A549 (cell line): ENCODE measurements at regions not wholly inside any gene's neighbourhood (a gene's known extent, or its start where the extent isn't known, plus 50 kb on each side); places are given as distances from the start of the nearest gene placed in this dataset.

ENCODE experiments used
- ATAC-seq, 2 experiments: fragments of 200-7000 bp in 1 of 2; fragments of >200 bp in 1 of 2; cut with Nextera tagmentation in 1 of 2; cut with Tn5 transposase in 1 of 2; 3 replicates each; pipeline versions ENCODE4 v1.8.0 to v1.9.1; 2018 to 2020; ENCODE audit warnings: mild to moderate bottlenecking in 1 of 2, moderate library complexity in 1 of 2
- CTCF ChIA-PET: fragments of 300-600 bp; sonication (Branson Sonifier 250); formaldehyde crosslinking; extraction: SDS; loops from one replicate; lab custom pipeline; 2021; ENCODE audit warnings: antibody characterized with exemption, inconsistent platforms; lab: Yijun Ruan, JAX
- POLR2A ChIA-PET: fragments of 350-600 bp; formaldehyde crosslinking; extraction: SDS; loops from one replicate; lab custom pipeline; 2021; ENCODE audit warnings: antibody characterized with exemption, inconsistent platforms; lab: Yijun Ruan, JAX
- DNase-seq, 2 experiments: peaks; one replicate each; pipeline versions ENCODE4 v3.0.0 to v3.0.0-alpha.2; 2011 to 2016; ENCODE audit warnings: low read depth in 1 of 2, low spot score in 1 of 2
- FAIRE-seq: peaks from 2 replicates; lab custom pipeline; 2011; peaks lifted over from hg19 to GRCh38; lab: Jason Lieb, UNC
- H3K27ac ChIP-seq, 2 experiments: fragments of >200 bp; sonication (Bioruptor Twin); formaldehyde crosslinking; 3 replicates each; pipeline ENCODE4 v1.5.1; 2016 to 2017
- H3K4me1 ChIP-seq: fragments of >200 bp; sonication (Bioruptor Twin); formaldehyde crosslinking; 3 replicates; pipeline ENCODE4 v1.6.1; 2016
- H3K4me2 ChIP-seq: fragments of >200 bp; sonication (Bioruptor Twin); formaldehyde crosslinking; 3 replicates; pipeline ENCODE4 v1.6.1; 2016
- H3K4me3 ChIP-seq: fragments of >200 bp; sonication (Bioruptor Twin); formaldehyde crosslinking; 3 replicates; pipeline ENCODE4 v1.5.1; 2016
- H3K9me3 ChIP-seq: fragments of >200 bp; sonication (Bioruptor Twin); formaldehyde crosslinking; 3 replicates; pipeline ENCODE4 v1.6.1; 2016
- CEBPB ChIP-seq, 2 experiments: fragments of >200 bp in 1 of 2; sonication (Bioruptor Twin) in 1 of 2; formaldehyde crosslinking in 1 of 2; IDR thresholded peaks; 2 replicates each; pipeline ENCODE4 v1.6.1; 2012 to 2016
- CHD2 ChIP-seq: fragments of 150-350 bp; IDR thresholded peaks from 2 replicates; pipeline ENCODE4 v1.6.1; 2014; ENCODE audit warnings: low read length; ENCODE audit not compliant: partially characterized antibody
- CHD4 ChIP-seq: fragments of 200-600 bp; sonication (generic); IDR thresholded peaks from 2 replicates; pipeline ENCODE4 v1.6.1; 2016; ENCODE audit warnings: antibody characterized with exemption, mild to moderate bottlenecking, borderline replicate concordance
- EHMT2 ChIP-seq: fragments of 200-600 bp; sonication (generic); IDR thresholded peaks from 2 replicates; pipeline ENCODE4 v1.6.1; 2016; ENCODE audit warnings: antibody characterized with exemption, low read depth, mild to moderate bottlenecking, moderate library complexity
- FOSB ChIP-seq: fragments of 250-450 bp; sonication (Bioruptor Pico); IDR thresholded peaks from 2 replicates; pipeline ENCODE4 v1.5.0; 2020; ENCODE audit warnings: mild to moderate bottlenecking, moderate library complexity
- FOSL2 ChIP-seq, 2 experiments: fragments of 450-650 bp in 1 of 2; fragments of >200 bp in 1 of 2; sonication (Bioruptor Twin) in 1 of 2; formaldehyde crosslinking; IDR thresholded peaks; 2 replicates each; pipeline versions ENCODE4 v1.5.0 to v1.6.1; 2016 to 2020; ENCODE audit warnings: mild to moderate bottlenecking in 1 of 2, moderate library complexity in 1 of 2
- HES2 ChIP-seq: fragments of >200 bp; sonication (Bioruptor Twin); formaldehyde crosslinking; IDR thresholded peaks from 2 replicates; pipeline ENCODE4 v1.6.1; 2016
- HEYL ChIP-seq: fragments of 250-450 bp; sonication (Bioruptor Pico); IDR thresholded peaks from 2 replicates; pipeline ENCODE4 v1.8.0; 2021; ENCODE audit warnings: mild to moderate bottlenecking, moderate library complexity
- HOXB5 ChIP-seq: fragments of 250-450 bp; sonication (Bioruptor Pico); IDR thresholded peaks from 2 replicates; pipeline ENCODE4 v1.5.0; 2020; ENCODE audit warnings: mild to moderate bottlenecking, moderate library complexity
- JUNB ChIP-seq: fragments of >200 bp; sonication (Bioruptor Twin); formaldehyde crosslinking; IDR thresholded peaks from 2 replicates; pipeline ENCODE4 v1.6.1; 2016
- KDM1A ChIP-seq: fragments of 200-600 bp; sonication (generic); IDR thresholded peaks from 2 replicates; pipeline ENCODE4 v1.6.1; 2016; ENCODE audit warnings: low read depth, mild to moderate bottlenecking
- MAX ChIP-seq: IDR thresholded peaks from 2 replicates; pipeline ENCODE4 v1.6.1; 2012
- MAZ ChIP-seq: fragments of 150-350 bp; IDR thresholded peaks from 2 replicates; pipeline ENCODE4 v1.6.1; 2014; ENCODE audit warnings: antibody characterized with exemption, low read depth, low read length, borderline replicate concordance
- MYC ChIP-seq: IDR thresholded peaks from 2 replicates; pipeline ENCODE4 v1.6.1; 2012; ENCODE audit warnings: mild to moderate bottlenecking, inconsistent platforms, low read length, improper control_type of control experiment, borderline replicate concordance
- NFE2L2 ChIP-seq: fragments of 150-350 bp; conservative IDR thresholded peaks from 2 replicates; pipeline ENCODE4 v1.6.1; 2014; ENCODE audit warnings: low read length
- NR3C1 ChIP-seq: fragments of >200 bp; sonication (Bioruptor Twin); formaldehyde crosslinking; IDR thresholded peaks from 3 replicates; pipeline ENCODE4 v1.6.1; 2017
- PBX3 ChIP-seq: IDR thresholded peaks from 2 replicates; pipeline ENCODE4 v1.6.1; 2012
- POLR2A ChIP-seq: IDR thresholded peaks from 2 replicates; pipeline ENCODE4 v1.6.1; 2012; ENCODE audit warnings: mild to moderate bottlenecking, low read length
- RARB ChIP-seq: fragments of 250-450 bp; sonication (Bioruptor Pico); IDR thresholded peaks from 2 replicates; pipeline ENCODE4 v1.8.0; 2021; ENCODE audit warnings: mild to moderate bottlenecking, moderate library complexity
- RCOR1 ChIP-seq: fragments of 150-350 bp; IDR thresholded peaks from 2 replicates; pipeline ENCODE4 v1.6.1; 2014; ENCODE audit warnings: antibody characterized with exemption, low read length, low read depth
- RNF2 ChIP-seq: fragments of 200-600 bp; sonication (generic); IDR thresholded peaks from 2 replicates; pipeline ENCODE4 v1.6.1; 2016; ENCODE audit warnings: low read depth, mild to moderate bottlenecking, antibody characterized with exemption, moderate library complexity, borderline replicate concordance
- SMC3 ChIP-seq: fragments of >200 bp; sonication (Bioruptor Twin); formaldehyde crosslinking; IDR thresholded peaks from 3 replicates; pipeline ENCODE4 v1.6.1; 2018; ENCODE audit warnings: inconsistent platforms
- SREBF2 ChIP-seq: fragments of 450-650 bp; IDR thresholded peaks from 2 replicates; pipeline ENCODE4 v1.6.1; 2014; ENCODE audit warnings: mild to moderate bottlenecking, moderate library complexity
- ZFP36 ChIP-seq: fragments of 450-650 bp; IDR thresholded peaks from 2 replicates; pipeline ENCODE4 v1.6.1; 2014; ENCODE audit warnings: borderline replicate concordance; ENCODE audit not compliant: partially characterized antibody
- WGBS: methylation state at CpG from one replicate; pipeline ENCODE4 v1.1.6; 2017; ENCODE audit errors: missing lambda C conversion rate; 5-methylcytosine and 5-hydroxymethylcytosine counted together
- TF ChIP-seq, protein P1 (sequence below): IDR thresholded peaks from 2 replicates; pipeline ENCODE4 v1.6.1; 2012; ENCODE audit warnings: low read depth, borderline replicate concordance

DNA sequence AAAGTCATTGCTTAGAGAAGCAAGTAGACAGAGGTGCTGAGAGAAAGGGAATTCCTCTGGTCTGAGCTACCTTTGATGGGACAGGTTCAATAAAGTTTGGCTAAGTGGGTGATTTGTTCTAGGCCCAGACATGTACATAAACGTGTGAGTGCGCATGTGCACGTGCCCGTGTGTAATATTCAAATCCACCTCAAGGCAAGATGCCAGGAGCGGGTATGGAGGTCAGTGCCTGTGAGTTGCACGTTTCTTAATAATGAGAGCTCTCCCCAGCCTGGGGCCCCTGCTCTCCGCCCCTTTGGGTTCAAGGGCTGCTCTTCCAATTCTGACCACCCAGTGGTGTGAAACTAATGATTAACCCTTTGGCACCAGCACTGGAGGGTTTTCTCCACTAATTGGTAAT is 53.8 kb upstream of the LMO4 start:
- no peak for TF ChIP-seq CHD2
- no peak for TF ChIP-seq EHMT2
- TF ChIP-seq MAX = no peak
- TF ChIP-seq, protein P1, sequence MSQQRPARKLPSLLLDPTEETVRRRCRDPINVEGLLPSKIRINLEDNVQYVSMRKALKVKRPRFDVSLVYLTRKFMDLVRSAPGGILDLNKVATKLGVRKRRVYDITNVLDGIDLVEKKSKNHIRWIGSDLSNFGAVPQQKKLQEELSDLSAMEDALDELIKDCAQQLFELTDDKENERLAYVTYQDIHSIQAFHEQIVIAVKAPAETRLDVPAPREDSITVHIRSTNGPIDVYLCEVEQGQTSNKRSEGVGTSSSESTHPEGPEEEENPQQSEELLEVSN = no peak
- no peak for TF ChIP-seq NR3C1
- TF ChIP-seq HEYL (CRISPR knock-in tag) = no peak
- TF ChIP-seq POLR2A = no peak
- no peak for TF ChIP-seq CEBPB (IDR thresholded peaks at IDR 0.05)
- TF ChIP-seq RCOR1 = no peak
- no peak for TF ChIP-seq MAZ
- ATAC-seq (no peak), DNase-seq (no peak), FAIRE-seq (no peak)
- Histone ChIP-seq H3K4me2 (no peak overlapping the region), H3K27ac (no peak overlapping the region), H3K9me3 (no peaks in the 10 kb centered on the region), H3K4me1 (no peaks in the 10 kb centered on the region), H3K4me3 (no peak overlapping the region)
- ChIA-PET POLR2A (no interaction called here), CTCF (no interaction called here)
- 59% methylated on average over 5 of the region's 7 CpGs for WGBS

- Histone ChIP-seq H3K4me3 (no peak overlapping the region), H3K27ac (no peak overlapping the region), H3K9me3 (no peaks in the 10 kb centered on the region), H3K4me2 (no peak overlapping the region), H3K4me1 (no peaks in the 10 kb centered on the region)
- POLR2A ChIA-PET = no interaction called here
- CTCF ChIA-PET = interaction anchor here (0.7 kb wide), 1 partner anchor 10 kb away, joined by 3 read pairs; no protein-coding TSS in a partner anchor
- no peak for FAIRE-seq
- DNase-seq = no peak
- no peak for TF ChIP-seq HOXB5
- no peak for TF ChIP-seq RCOR1
- TF ChIP-seq SMC3 = no peak
- TF ChIP-seq NFE2L2 = no peak
- TF ChIP-seq JUNB = no peak
- TF ChIP-seq SREBF2 = no peak
- TF ChIP-seq, protein P1 = no peak
- no peak for TF ChIP-seq FOSB (CRISPR knock-in tag)
- TF ChIP-seq HES2 = no peak
- TF ChIP-seq MAX = no peak
- TF ChIP-seq MYC = no peak
- TF ChIP-seq CHD4 = no peak
- no peak for TF ChIP-seq RARB (CRISPR knock-in tag)
- TF ChIP-seq KDM1A = no peak
- TF ChIP-seq CHD2 = no peak
- TF ChIP-seq RNF2 = no peak
- no peak for TF ChIP-seq FOSL2 (IDR thresholded peaks at IDR 0.05)
- TF ChIP-seq FOSL2 (CRISPR knock-in tag; IDR thresholded peaks at IDR 0.05) = no peak
- TF ChIP-seq PBX3 = no peak
- TF ChIP-seq ZFP36 = no peak
- no peak for ATAC-seq
- WGBS = 54% methylated on average over 4 of the region's 4 CpGs
These were observed 49.7 kb upstream of the LMO4 start for GRCh38 chr1:87278825-87279535.
